ENCODE measurements at regions not wholly inside any gene's neighbourhood (a gene's known extent, or its start where the extent isn't known, plus 50 kb on each side); places are given as distances from the start of the nearest gene placed in this dataset.

- peak; percentile 67 for DNase-seq
- no peaks in the 10 kb centered on the region for H3K36me3 Mint-ChIP-seq (ENCODE audit: low read depth)
- no peak for TF ChIP-seq CTCF (IDR thresholded peaks at IDR 0.05)
- peaks cover 15% of the 10 kb centered on the region for H3K4me1 Mint-ChIP-seq (ENCODE audit: low read depth)
- no peak overlapping the region for H3K27ac Mint-ChIP-seq
- no peaks in the 10 kb centered on the region for H3K9me3 Mint-ChIP-seq
- H3K27me3 Mint-ChIP-seq (ENCODE audit: insufficient read depth): peaks cover 7% of the 10 kb centered on the region; the same call in 1 of the 2 replicates
- H3K4me3 Mint-ChIP-seq: no peak overlapping the region
These were observed 65.4 kb upstream of the VRK2 start for GRCh38 chr2:57981083-57981768.

GRCh38 chr2:57987835-57988573 is 58.6 kb upstream of the VRK2 start:
- H3K27me3 Mint-ChIP-seq (ENCODE audit: insufficient read depth): peaks cover 4% of the 10 kb centered on the region; the same call in 1 of the 2 replicates
- no peak overlapping the region for H3K4me3 Mint-ChIP-seq
- no peaks in the 10 kb centered on the region for H3K36me3 Mint-ChIP-seq (ENCODE audit: low read depth)
- H3K4me1 Mint-ChIP-seq (ENCODE audit: low read depth): peaks cover 8% of the 10 kb centered on the region; the same call in 1 of the 2 replicates
- H3K9me3 Mint-ChIP-seq: no peaks in the 10 kb centered on the region
- H3K27ac Mint-ChIP-seq: no peak overlapping the region
- TF ChIP-seq CTCF (IDR thresholded peaks at IDR 0.05): no peak
- no peak for DNase-seq

- Mint-ChIP-seq H3K4me3 (no peak overlapping the region), H3K27me3 (ENCODE audit: insufficient read depth) (peaks cover 4% of the 10 kb centered on the region; the same call in 1 of the 2 replicates), H3K27ac (no peak overlapping the region), H3K4me1 (ENCODE audit: low read depth) (peaks cover 8% of the 10 kb centered on the region; the same call in 1 of the 2 replicates), H3K9me3 (no peaks in the 10 kb centered on the region), H3K36me3 (ENCODE audit: low read depth) (no peaks in the 10 kb centered on the region)
- no peak for DNase-seq
- TF ChIP-seq CTCF (IDR thresholded peaks at IDR 0.05): no peak
These were observed 56.4 kb upstream of the VRK2 start for GRCh38 chr2:57990118-57990725.

Measured in HFFc6 (cell line).